A673 (cell line): ENCODE measurements at regions not wholly inside any gene's neighbourhood (a gene's known extent, or its start where the extent isn't known, plus 50 kb on each side); places are given as distances from the start of the nearest gene placed in this dataset.

ENCODE experiments used
- BruUV-seq: library from RNA; stranded (reverse); fragments of 400-500 nt; replicated peaks from 2 replicates; lab custom pipeline; 2021; lab: Mats Ljungman, UMichigan
- CTCF ChIA-PET: fragments of 300-600 bp; sonication (Branson Sonifier 250); formaldehyde crosslinking; loops from one replicate; lab custom pipeline; 2022; ENCODE audit warnings: antibody characterized with exemption; lab: Charles Lee
- POLR2A ChIA-PET: fragments of 300-600 bp; sonication (Branson Sonifier 250); formaldehyde crosslinking; loops from one replicate; lab custom pipeline; 2022; ENCODE audit warnings: antibody characterized with exemption; ENCODE audit not compliant: low non-redundant PET; lab: Charles Lee
- DNase-seq: peaks from one replicate; pipeline ENCODE4 v3.0.0-alpha.2; 2015; ENCODE audit warnings: low spot score
- H3K27ac ChIP-seq: fragments of 200-600 bp; sonication (generic); 2 replicates; pipeline ENCODE4 v1.5.1; 2016; ENCODE audit warnings: mixed run types, low read depth, mild to moderate bottlenecking, mixed read lengths, antibody characterized with exemption, low read length; ENCODE audit not compliant: poor library complexity, severe bottlenecking
- H3K27me3 ChIP-seq: fragments of 200-600 bp; sonication (generic); replicated peaks from 2 replicates; pipeline ENCODE4 v1.6.1; 2017; ENCODE audit warnings: mixed run types, low read depth, mild to moderate bottlenecking, mixed read lengths, antibody characterized with exemption, low read length; ENCODE audit not compliant: insufficient read depth, poor library complexity
- H3K36me3 ChIP-seq: fragments of 200-600 bp; sonication (generic); 2 replicates; pipeline ENCODE4 v1.6.1; 2016; ENCODE audit warnings: mixed run types, mild to moderate bottlenecking, mixed read lengths, antibody characterized with exemption, low read length; ENCODE audit not compliant: insufficient read depth, poor library complexity, severe bottlenecking
- H3K4me1 ChIP-seq: fragments of 200-600 bp; sonication (generic); 2 replicates; pipeline ENCODE4 v1.6.1; 2017; ENCODE audit warnings: mixed run types, mild to moderate bottlenecking, mixed read lengths, antibody characterized with exemption, low read length; ENCODE audit not compliant: insufficient read depth, poor library complexity, severe bottlenecking
- H3K4me3 ChIP-seq: fragments of 200-600 bp; sonication (generic); 2 replicates; pipeline ENCODE4 v1.5.1; 2016; ENCODE audit warnings: low read depth, mixed run types, mild to moderate bottlenecking, mixed read lengths, low read length; ENCODE audit not compliant: poor library complexity, severe bottlenecking
- H3K9me3 ChIP-seq: fragments of 200-600 bp; sonication (generic); 2 replicates; pipeline ENCODE4 v1.6.1; 2016; ENCODE audit warnings: mixed run types, low read depth, mild to moderate bottlenecking, mixed read lengths, antibody characterized with exemption, low read length; ENCODE audit not compliant: poor library complexity, severe bottlenecking
- CTCF ChIP-seq: fragments of 300-800, 200-600 bp; sonication (generic); conservative IDR thresholded peaks from 2 replicates; pipeline ENCODE4 v1.5.1; 2017; ENCODE audit warnings: low read depth, mild to moderate bottlenecking, antibody characterized with exemption, low read length, moderate library complexity, mixed read lengths
- EZH2 ChIP-seq: fragments of 200-600 bp; sonication (generic); IDR thresholded peaks from 2 replicates; pipeline ENCODE4 v1.6.1; 2017; ENCODE audit warnings: borderline replicate concordance, low read depth, mild to moderate bottlenecking, mixed read lengths, antibody characterized with exemption, low read length; ENCODE audit not compliant: poor library complexity, severe bottlenecking
- intact Hi-C: fragments of 100-400 bp; cut with micrococcal nuclease; formaldehyde crosslinking; loops from one replicate; pipeline ENCODE4 v1.10.0; 2022; ENCODE audit not compliant: unreplicated experiment

GRCh38 chr21:35198565-35198964 is 149.5 kb upstream of the RUNX1 start:
- intact Hi-C loops, result no loop called here
- Histone ChIP-seq H3K36me3 (no peaks in the 10 kb centered on the region), H3K4me3 (no peak overlapping the region), H3K27ac (no peak overlapping the region), H3K9me3 (no peaks in the 10 kb centered on the region), H3K4me1 (no peaks in the 10 kb centered on the region), H3K27me3 (peaks cover 14% of the 10 kb centered on the region)
- ChIA-PET POLR2A (no interaction called here), CTCF (no interaction called here)
- DNase-seq, result no peak
- no TSS peak for BruUV-seq
- TF ChIP-seq CTCF (no peak), EZH2 (no peak)

- Histone ChIP-seq H3K27me3 (peaks cover 8% of the 10 kb centered on the region), H3K4me1 (no peaks in the 10 kb centered on the region), H3K9me3 (no peaks in the 10 kb centered on the region), H3K4me3 (no peak overlapping the region), H3K36me3 (no peaks in the 10 kb centered on the region), H3K27ac (no peak overlapping the region)
- no peak for TF ChIP-seq EZH2
- no peak for TF ChIP-seq CTCF
- no peak for DNase-seq
- ChIA-PET POLR2A (no interaction called here), CTCF (no interaction called here)
- BruUV-seq, result no TSS peak
- intact Hi-C loops, result no loop called here
Measured at GRCh38 chr21:35197992-35198431, 148.9 kb upstream of the RUNX1 start.

- H3K27ac ChIP-seq, result no peak overlapping the region
- H3K4me1 ChIP-seq, result no peaks in the 10 kb centered on the region
- no peak for TF ChIP-seq EZH2
- no peak for TF ChIP-seq CTCF
- ChIA-PET CTCF (no interaction called here), POLR2A (no interaction called here)
- intact Hi-C loops, result no loop called here
- H3K27me3 ChIP-seq, result no peaks in the 10 kb centered on the region
- no peak for DNase-seq
- BruUV-seq, result no TSS peak
- H3K9me3 ChIP-seq, result no peaks in the 10 kb centered on the region
- no peak overlapping the region for H3K4me3 ChIP-seq
- no peaks in the 10 kb centered on the region for H3K36me3 ChIP-seq
Measured at GRCh38 chr21:35197191-35197590, 148.1 kb upstream of the RUNX1 start.
